Kidney epithelial cell (primary cell): ENCODE measurements at regions not wholly inside any gene's neighbourhood (a gene's known extent, or its start where the extent isn't known, plus 50 kb on each side); places are given as distances from the start of the nearest gene placed in this dataset.

ENCODE experiments used
- DNase-seq: peaks from one replicate; pipeline ENCODE4 v3.0.0-alpha.2; 2010; ENCODE audit warnings: low read depth
- H3K27me3 ChIP-seq: 2 replicates; pipeline ENCODE4 v1.6.0; 2011; ENCODE audit warnings: low read length; ENCODE audit not compliant: control insufficient read depth, insufficient read depth
- H3K36me3 ChIP-seq: 2 replicates; pipeline ENCODE4 v1.5.1; 2011; ENCODE audit warnings: low read length; ENCODE audit not compliant: control insufficient read depth, insufficient read depth
- H3K4me3 ChIP-seq: 2 replicates; pipeline ENCODE4 v1.5.1; 2011; ENCODE audit warnings: low read depth, mild to moderate bottlenecking, control low read depth, low read length
- TF ChIP-seq, protein P1 (sequence below): IDR thresholded peaks from 2 replicates; pipeline ENCODE4 v1.5.1; 2011; ENCODE audit warnings: mild to moderate bottlenecking, moderate library complexity, low read length, control low read depth, inconsistent platforms; ENCODE audit not compliant: insufficient read depth, poor library complexity, severe bottlenecking

DNA sequence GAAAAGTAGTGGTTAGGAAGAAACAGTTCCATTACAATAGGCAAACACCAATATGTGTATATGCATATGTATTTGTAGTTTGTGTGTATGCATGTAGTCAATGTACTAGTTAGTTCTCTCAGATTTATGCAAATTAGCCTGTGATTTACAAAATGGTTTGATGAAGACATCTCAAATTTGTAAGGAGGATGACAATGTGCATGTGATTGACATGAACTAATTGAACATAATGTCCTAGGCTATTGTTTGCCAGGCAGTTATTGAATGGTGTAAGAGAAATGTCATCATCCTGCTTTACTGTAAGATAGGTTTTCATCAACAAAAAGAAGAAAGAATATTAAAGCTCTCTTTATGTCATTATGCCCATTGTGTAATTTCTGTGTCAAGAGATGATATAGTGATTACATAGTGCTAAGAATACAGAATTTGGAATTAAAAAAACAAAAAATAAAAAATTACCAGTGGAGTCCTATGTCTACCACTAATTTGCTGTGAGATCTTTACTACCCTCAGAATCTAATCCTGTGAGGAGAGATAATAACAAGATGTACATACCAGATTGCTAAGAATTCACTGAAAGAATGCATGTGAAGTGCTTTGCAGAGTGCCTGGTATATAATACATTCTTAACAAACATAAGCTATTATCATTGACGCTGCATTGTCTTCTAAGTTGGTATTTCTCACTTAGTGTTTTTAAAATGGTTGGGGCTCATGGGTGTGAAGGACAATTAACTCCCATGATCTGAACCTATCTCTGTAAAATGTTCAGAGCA lies 258.0 kb downstream of the CPS1 start:
- Histone ChIP-seq H3K27me3 (no peaks in the 10 kb centered on the region), H3K36me3 (no peaks in the 10 kb centered on the region), H3K4me3 (no peak overlapping the region)
- TF ChIP-seq, protein P1, sequence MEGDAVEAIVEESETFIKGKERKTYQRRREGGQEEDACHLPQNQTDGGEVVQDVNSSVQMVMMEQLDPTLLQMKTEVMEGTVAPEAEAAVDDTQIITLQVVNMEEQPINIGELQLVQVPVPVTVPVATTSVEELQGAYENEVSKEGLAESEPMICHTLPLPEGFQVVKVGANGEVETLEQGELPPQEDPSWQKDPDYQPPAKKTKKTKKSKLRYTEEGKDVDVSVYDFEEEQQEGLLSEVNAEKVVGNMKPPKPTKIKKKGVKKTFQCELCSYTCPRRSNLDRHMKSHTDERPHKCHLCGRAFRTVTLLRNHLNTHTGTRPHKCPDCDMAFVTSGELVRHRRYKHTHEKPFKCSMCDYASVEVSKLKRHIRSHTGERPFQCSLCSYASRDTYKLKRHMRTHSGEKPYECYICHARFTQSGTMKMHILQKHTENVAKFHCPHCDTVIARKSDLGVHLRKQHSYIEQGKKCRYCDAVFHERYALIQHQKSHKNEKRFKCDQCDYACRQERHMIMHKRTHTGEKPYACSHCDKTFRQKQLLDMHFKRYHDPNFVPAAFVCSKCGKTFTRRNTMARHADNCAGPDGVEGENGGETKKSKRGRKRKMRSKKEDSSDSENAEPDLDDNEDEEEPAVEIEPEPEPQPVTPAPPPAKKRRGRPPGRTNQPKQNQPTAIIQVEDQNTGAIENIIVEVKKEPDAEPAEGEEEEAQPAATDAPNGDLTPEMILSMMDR: no peak
- no peak for DNase-seq

DNA sequence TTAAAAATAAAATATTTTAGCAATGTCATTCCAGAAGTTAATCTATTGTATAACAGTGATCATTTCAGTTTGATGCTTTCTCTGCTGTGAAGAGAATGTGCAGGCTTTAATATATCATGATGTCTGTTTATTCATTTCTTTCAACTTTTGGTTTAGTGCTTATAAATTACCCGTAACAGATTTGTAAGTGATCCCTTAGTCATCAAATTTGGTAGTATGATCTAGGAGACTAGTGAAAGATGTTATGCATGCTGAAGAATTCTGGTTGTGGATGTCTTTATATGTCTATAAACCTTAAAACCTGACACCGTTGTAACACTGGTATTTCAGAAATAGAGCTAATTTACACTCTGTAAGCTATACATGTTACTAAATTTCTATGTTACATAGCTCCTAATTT lies 260.4 kb downstream of the CPS1 start:
- no peak for DNase-seq
- TF ChIP-seq, protein P1: no peak
- H3K4me3 ChIP-seq: no peak overlapping the region
- no peaks in the 10 kb centered on the region for H3K36me3 ChIP-seq
- no peaks in the 10 kb centered on the region for H3K27me3 ChIP-seq

- no peak overlapping the region for H3K4me3 ChIP-seq
- no peaks in the 10 kb centered on the region for H3K27me3 ChIP-seq
- no peak for DNase-seq
- H3K36me3 ChIP-seq: no peaks in the 10 kb centered on the region
- TF ChIP-seq, protein P1: no peak
These were observed 262.1 kb downstream of the CPS1 start for GRCh38 chr2:210818473-210818872.

DNA sequence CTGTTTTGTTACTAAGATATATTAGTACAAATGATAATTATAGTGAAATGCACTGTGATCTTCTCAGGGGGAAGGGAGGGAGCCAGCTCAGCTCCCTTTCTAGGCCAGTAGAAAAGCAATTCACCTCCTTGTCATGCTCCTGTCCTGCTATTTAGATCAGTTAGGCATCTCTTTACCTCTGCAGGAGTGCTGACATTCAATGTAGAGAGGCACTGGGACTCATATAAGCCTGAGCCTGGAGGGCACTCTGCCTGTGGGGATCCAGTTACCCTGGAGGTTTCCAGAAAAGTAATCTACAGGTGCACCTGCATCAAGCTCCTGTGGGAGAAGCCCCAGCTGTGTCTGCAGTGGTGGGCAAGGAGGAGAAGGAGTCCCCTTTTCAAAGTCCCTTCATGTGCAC lies 277.0 kb downstream of the CPS1 start:
- Histone ChIP-seq H3K36me3 (no peaks in the 10 kb centered on the region), H3K27me3 (no peaks in the 10 kb centered on the region), H3K4me3 (no peak overlapping the region)
- TF ChIP-seq, protein P1: no peak
- no peak for DNase-seq

- Histone ChIP-seq H3K27me3 (no peaks in the 10 kb centered on the region), H3K36me3 (no peaks in the 10 kb centered on the region), H3K4me3 (no peak overlapping the region)
- TF ChIP-seq, protein P1: no peak
- DNase-seq: no peak
These were observed 282.6 kb downstream of the CPS1 start for GRCh38 chr2:210839034-210839433.

- TF ChIP-seq, protein P1: no peak
- Histone ChIP-seq H3K36me3 (no peaks in the 10 kb centered on the region), H3K27me3 (no peaks in the 10 kb centered on the region), H3K4me3 (no peak overlapping the region)
- DNase-seq: no peak
These were observed 283.1 kb downstream of the CPS1 start for GRCh38 chr2:210839450-210839849.
